ENCODE measurements at regions not wholly inside any gene's neighbourhood (a gene's known extent, or its start where the extent isn't known, plus 50 kb on each side); places are given as distances from the start of the nearest gene placed in this dataset.

GRCh38 chr12:132439333-132439904 lies 50.5 kb upstream of the FBRSL1 start:
- DNase-seq (ENCODE audit: low read depth in 4 of 4, low spot score in 3 of 4), result no peak

GRCh38 chr12:132438726-132439125 lies 51.2 kb upstream of the FBRSL1 start:
- DNase-seq (ENCODE audit: low read depth in 4 of 4, low spot score in 3 of 4), result no peak

DNA sequence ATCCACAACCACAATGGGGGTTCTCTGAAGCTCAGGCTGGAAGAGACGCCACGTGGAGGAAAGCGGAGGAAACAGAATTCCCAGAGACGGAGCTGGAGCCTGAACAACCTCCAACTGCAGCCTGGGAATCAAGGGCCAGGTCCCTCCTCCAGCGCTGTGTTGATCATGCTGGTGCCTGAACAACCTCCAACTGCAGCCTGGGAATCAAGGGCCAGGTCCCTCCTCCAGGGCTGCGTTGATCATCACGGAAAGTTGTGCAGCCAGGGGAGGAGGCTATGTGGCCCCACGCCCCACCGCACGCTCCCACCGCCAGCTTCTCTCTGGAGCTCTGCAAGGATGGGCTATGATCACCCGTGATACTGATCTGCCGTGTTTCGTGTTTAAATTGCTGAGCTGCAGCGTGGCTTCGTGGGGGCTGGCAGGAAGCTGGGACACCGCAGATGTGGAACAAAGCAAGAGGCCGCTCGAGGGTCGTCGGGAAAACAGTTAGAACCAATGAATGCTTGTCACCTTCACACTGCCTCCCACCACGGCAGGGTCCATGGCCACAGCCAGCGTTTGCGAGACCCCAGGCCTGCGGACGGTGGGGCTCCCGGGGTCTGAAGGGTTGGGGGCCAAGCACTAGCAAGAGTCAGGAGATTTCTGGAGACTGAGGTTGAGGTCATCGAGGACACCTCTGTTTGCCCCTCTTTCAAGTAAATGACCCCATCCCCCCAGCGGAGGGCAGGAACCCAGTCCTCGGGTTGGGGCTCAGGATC lies 51.8 kb upstream of the FBRSL1 start:
- no peak for DNase-seq (ENCODE audit: low read depth in 4 of 4, low spot score in 3 of 4)

- DNase-seq (ENCODE audit: low read depth in 4 of 4, low spot score in 3 of 4), result no peak
Observed at GRCh38 chr12:132437252-132437932, 52.6 kb upstream of the FBRSL1 start.

- no peak for DNase-seq (ENCODE audit: low read depth in 4 of 4, low spot score in 3 of 4)
Observed at GRCh38 chr12:132436791-132437251, 53.1 kb upstream of the FBRSL1 start.

DNA sequence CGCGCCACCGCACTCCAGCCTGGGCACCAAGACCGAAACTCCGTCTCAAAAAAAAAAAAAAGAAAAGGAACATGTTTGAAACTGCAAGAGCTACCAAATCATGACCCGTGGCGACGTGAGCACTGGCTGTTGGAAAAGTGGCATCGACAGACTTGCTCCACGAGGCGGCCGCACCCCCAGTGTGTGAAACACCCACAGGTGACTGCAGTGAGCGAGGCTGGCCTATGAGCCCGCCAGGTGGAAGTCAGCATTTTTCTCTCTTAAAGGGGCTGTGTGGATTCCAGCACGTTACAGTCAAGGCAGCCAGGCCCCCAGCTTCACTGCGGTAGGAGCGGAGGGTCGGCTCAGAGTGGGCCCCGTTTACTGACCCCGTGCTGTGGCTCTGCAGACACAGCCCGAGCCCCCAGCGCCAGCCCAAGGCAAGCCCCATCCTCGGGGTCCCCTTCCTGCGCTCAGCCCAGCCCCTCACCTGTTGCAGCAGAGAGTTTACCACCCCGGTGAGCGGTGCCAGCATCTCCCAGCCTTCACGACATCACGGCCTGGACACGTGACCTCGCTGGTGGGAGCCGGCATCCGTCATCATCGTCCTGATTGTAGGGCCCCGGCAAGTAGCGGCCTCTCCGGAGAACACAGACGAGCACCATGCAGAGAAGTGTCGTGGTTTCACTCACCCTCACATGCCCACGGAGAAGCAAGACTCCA lies 54.3 kb upstream of the FBRSL1 start:
- no peak for DNase-seq (ENCODE audit: low read depth in 4 of 4, low spot score in 3 of 4)

- no peak for DNase-seq (ENCODE audit: low read depth in 4 of 4, low spot score in 3 of 4)
Observed at GRCh38 chr12:132433641-132434395, 56.1 kb upstream of the FBRSL1 start.

DNA sequence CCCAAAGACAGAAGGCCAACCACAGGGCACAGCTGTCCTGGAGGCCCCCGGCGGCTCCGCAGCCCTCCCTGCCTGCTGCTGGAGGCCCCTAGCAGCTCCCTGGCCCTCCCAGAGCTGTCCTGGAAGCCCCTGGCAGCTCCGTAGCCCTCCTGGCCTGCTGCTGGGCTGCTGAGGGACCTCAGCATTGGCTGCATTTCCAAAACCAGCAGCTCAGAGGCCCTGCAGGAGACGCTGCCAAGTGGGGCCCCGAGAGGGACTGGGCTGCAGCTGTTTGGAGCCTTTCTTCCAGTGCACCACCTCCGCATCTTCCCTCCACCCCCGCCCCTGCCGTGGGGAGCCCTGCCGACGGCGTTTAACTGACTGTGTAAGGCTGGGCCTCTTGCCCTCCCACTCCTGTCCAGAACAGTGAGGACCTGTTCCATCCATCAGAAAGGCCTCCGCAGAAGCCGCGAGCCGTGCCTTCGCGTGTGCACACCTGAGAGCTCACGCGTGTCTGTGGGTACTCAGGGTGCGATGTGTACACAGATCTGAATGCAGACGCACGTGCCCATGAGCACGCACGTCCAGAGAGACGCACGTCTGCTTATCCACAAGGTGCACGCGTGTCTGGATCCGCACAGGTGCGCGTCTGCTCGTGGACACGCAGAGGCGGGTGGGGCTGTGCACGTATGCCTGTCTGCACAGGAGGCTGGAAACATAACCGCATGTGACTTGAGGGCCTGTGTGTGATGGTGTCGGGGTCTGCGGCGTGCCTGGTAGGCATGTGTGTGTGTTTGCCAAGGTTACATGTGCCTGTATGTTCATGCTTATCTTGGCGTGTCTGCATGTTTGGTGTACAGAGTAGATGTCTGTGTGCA lies 57.0 kb upstream of the FBRSL1 start:
- no peak for DNase-seq (ENCODE audit: low read depth in 4 of 4, low spot score in 3 of 4)

DNA sequence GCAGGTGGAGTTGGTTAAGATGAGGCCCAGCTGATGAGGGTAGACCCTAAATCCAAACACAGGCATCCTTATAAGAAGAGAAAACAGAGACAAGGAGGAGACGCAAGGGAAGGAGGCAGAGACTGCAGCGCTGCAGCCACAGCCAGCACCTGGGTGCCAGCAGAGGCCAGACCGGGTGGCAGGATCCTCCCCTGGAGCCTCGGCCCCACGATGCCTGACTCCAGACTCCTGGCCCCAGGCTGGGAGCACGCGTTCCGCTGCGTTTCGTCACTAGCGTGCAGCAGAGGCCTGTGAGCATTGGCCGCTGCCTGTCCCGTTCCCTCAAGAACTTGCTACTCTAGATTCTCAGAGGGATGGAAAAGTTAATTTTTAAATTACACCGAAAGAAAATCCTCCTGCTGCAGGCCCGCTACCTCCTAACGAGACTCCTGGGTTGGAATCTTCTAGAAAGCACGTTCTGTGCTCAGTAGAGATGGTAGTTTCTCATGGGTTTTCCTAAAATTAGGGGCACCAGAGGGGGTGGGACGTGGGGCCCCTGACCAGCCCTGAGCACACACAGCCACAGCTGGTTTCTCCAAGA lies 57.7 kb upstream of the FBRSL1 start:
- DNase-seq (ENCODE audit: low read depth in 4 of 4, low spot score in 3 of 4), result no peak

- no peak for DNase-seq (ENCODE audit: low read depth in 4 of 4, low spot score in 3 of 4)
Observed at GRCh38 chr12:132430838-132431774, 58.8 kb upstream of the FBRSL1 start.

DNA sequence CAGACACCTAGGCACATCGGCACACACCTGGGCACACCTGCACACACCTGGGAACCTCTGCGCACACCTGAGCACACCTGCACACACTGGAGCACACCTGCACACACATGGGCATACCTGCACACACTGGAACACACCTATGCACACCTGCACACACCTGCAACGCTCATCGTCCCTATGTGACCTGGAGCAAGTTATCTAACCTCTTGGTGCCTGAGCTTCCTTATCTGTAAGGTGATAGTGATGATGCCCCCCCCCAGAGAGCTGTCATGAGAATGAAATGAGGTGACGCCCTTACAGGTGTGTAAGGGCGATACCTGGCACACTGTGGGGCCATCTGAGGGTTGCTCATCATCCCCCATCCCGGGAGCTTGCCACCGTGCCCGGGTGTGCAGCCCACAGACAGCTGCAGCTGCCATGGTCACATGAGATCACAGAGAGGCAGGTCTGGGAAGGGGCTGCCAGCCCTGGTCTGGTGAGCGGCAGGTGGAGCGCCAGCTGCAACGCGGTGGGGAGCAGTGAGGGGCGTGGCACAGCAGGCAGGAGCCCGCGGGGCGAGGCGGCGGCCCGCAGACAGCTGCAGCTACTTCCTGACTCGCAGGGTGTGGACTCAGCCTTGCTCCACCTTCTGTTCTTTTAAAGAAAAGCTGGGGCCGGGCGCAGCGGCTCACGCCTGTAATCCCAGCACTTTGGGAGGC lies 59.9 kb upstream of the FBRSL1 start:
- no peak for DNase-seq (ENCODE audit: low read depth in 4 of 4, low spot score in 3 of 4)

GRCh38 chr12:132429602-132429945 lies 60.4 kb upstream of the FBRSL1 start:
- no peak for DNase-seq (ENCODE audit: low read depth in 4 of 4, low spot score in 3 of 4)

GRCh38 chr12:132428936-132429601 lies 60.9 kb upstream of the FBRSL1 start:
- DNase-seq (ENCODE audit: low read depth in 4 of 4, low spot score in 3 of 4), result no peak

DNA sequence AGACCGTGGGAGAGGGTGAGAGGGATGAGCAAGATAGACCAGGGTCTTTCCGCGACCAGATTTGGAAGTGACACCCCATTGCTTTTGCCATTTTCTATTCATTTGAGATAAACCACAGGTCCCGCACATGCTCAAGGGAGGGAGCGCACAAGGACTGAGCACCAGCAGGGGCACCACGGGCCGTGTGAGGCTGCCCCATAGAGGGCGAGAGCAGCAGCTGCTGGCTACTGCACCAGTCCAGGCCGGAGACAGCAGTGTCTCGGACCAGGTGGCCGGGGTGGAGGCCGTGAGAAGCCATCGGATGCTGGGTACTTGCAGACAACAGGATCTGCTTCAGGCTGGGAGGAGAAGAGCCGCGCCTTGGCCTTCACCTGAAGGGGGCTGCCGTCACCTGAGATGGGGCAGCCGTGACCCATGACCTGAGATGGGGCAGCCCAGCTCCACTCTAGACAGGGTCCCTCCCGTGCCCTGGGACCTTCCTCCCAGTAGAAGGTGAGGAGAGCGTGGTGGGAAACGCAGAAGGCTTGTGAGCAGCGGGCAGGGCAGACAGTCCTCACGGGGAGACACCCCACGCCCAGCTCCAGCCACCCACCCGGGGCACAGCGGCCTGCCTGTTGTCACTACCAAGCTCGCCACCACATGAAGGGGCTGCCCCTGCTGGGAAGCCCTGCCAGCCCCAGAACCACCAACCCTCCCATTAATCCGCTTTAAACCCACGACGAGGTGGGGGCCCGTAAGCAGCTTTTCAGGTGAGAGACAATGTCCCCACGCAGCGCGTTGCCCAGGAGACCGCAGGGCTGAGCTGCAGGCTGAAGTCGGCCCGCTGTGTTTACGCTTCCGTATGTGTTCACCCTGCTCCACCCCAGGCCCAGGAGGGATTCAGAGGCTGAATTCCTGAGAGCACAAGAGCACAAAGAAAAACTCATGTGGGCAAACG lies 61.7 kb upstream of the FBRSL1 start:
- no peak for DNase-seq (ENCODE audit: low read depth in 4 of 4, low spot score in 3 of 4)

- DNase-seq (ENCODE audit: low read depth in 4 of 4, low spot score in 3 of 4), result no peak
Observed at GRCh38 chr12:132427174-132427768, 62.7 kb upstream of the FBRSL1 start.
